ENCODE measurements at regions not wholly inside any gene's neighbourhood (a gene's known extent, or its start where the extent isn't known, plus 50 kb on each side); places are given as distances from the start of the nearest gene placed in this dataset.

- no TSS peak for BruUV-seq (replicated peaks)
- CTCF ChIA-PET = no interaction called here
- Histone ChIP-seq H3K27ac (ENCODE audit: low read length) (no peak overlapping the region), H3K36me3 (ENCODE audit: control insufficient read depth, insufficient read depth, low read length) (no peaks in the 10 kb centered on the region), H3K9me3 (ENCODE audit: control insufficient read depth, insufficient read depth, low read depth, low read length) (no peaks in the 10 kb centered on the region), H3K4me1 (ENCODE audit: control insufficient read depth, insufficient read depth, low read length) (no peaks in the 10 kb centered on the region), H3K27me3 (ENCODE audit: control insufficient read depth, insufficient read depth, low read length) (no peaks in the 10 kb centered on the region), H3K4me3 (ENCODE audit: low read depth in 2 of 2, low read length in 2 of 2) (no peak overlapping the region)
- in situ Hi-C loops (cut with HindIII; ENCODE audit: low pct_unique_long_range_greater_than_20kb, low sequenced_read_pairs) = no loop called here
- no peak for DNase-seq (ENCODE audit: low read depth, low spot score)
- intact Hi-C loops (cut with micrococcal nuclease; ENCODE audit: unreplicated experiment) = no loop called here
- no peak for ATAC-seq
- TF ChIP-seq SIN3A (IDR thresholded peaks at IDR 0.05; ENCODE audit: borderline replicate concordance, insufficient read depth, low read depth, low read length) (no peak), TCF7L2 (IDR thresholded peaks at IDR 0.05; ENCODE audit: low read depth, low read length) (no peak), POLR2AphosphoS5 (IDR thresholded peaks at IDR 0.05; ENCODE audit: low read depth, low read length) (no peak), REST (IDR thresholded peaks at IDR 0.05; ENCODE audit: insufficient read depth in 1 of 2, low read depth in 2 of 2, low read length in 1 of 2) (no peak)
- TF ChIP-seq, protein P1, sequence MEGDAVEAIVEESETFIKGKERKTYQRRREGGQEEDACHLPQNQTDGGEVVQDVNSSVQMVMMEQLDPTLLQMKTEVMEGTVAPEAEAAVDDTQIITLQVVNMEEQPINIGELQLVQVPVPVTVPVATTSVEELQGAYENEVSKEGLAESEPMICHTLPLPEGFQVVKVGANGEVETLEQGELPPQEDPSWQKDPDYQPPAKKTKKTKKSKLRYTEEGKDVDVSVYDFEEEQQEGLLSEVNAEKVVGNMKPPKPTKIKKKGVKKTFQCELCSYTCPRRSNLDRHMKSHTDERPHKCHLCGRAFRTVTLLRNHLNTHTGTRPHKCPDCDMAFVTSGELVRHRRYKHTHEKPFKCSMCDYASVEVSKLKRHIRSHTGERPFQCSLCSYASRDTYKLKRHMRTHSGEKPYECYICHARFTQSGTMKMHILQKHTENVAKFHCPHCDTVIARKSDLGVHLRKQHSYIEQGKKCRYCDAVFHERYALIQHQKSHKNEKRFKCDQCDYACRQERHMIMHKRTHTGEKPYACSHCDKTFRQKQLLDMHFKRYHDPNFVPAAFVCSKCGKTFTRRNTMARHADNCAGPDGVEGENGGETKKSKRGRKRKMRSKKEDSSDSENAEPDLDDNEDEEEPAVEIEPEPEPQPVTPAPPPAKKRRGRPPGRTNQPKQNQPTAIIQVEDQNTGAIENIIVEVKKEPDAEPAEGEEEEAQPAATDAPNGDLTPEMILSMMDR (IDR thresholded peaks at IDR 0.05) = no peak
- POLR2A ChIA-PET = no interaction called here
Measured at GRCh38 chr14:65310568-65310967, 102.0 kb upstream of the FUT8 start.

DNA sequence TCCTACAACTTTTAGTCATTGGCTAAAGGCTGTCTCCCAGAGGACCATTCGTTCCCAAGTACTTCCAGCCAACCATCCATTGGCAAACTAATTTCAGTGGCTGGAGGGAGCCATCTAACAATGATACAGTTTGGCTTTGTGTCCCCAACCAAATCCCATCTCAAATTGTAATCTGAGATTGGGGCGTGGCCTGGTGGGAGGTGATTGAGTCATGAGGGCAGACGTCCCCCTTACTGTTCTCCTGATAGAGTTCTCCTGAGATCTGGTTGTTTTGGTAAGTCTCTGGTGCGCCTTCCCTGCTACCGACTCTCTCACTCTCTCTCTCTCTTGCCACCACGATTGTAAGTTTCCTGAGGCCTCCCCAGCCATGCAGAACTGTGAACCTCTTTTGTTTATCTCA lies 99.7 kb upstream of the FUT8 start:
- BruUV-seq (replicated peaks) = no TSS peak
- CTCF ChIA-PET = no interaction called here
- H3K9me3 ChIP-seq (ENCODE audit: control insufficient read depth, insufficient read depth, low read depth, low read length) = no peaks in the 10 kb centered on the region

More for the DNA sequence above, 99.7 kb upstream of the FUT8 start:
- in situ Hi-C loops (cut with HindIII; ENCODE audit: low pct_unique_long_range_greater_than_20kb, low sequenced_read_pairs) = no loop called here
- Histone ChIP-seq H3K4me1 (ENCODE audit: control insufficient read depth, insufficient read depth, low read length) (no peaks in the 10 kb centered on the region), H3K27ac (ENCODE audit: low read length) (no peak overlapping the region), H3K36me3 (ENCODE audit: control insufficient read depth, insufficient read depth, low read length) (no peaks in the 10 kb centered on the region), H3K27me3 (ENCODE audit: control insufficient read depth, insufficient read depth, low read length) (no peaks in the 10 kb centered on the region), H3K4me3 (ENCODE audit: low read depth in 2 of 2, low read length in 2 of 2) (no peak overlapping the region)
- no peak for DNase-seq (ENCODE audit: low read depth, low spot score)
- intact Hi-C loops (cut with micrococcal nuclease; ENCODE audit: unreplicated experiment) = no loop called here
- no peak for TF ChIP-seq TCF7L2 (IDR thresholded peaks at IDR 0.05; ENCODE audit: low read depth, low read length)
- TF ChIP-seq POLR2AphosphoS5 (IDR thresholded peaks at IDR 0.05; ENCODE audit: low read depth, low read length) = no peak
- TF ChIP-seq REST (IDR thresholded peaks at IDR 0.05; ENCODE audit: insufficient read depth in 1 of 2, low read depth in 2 of 2, low read length in 1 of 2) = no peak
- TF ChIP-seq SIN3A (IDR thresholded peaks at IDR 0.05; ENCODE audit: borderline replicate concordance, insufficient read depth, low read depth, low read length) = no peak
- TF ChIP-seq, protein P1 (IDR thresholded peaks at IDR 0.05) = no peak
- ATAC-seq = no peak
- POLR2A ChIA-PET = no interaction called here

Measured in Panc1 (cell line).